NCI-H128 (cell line): ENCODE measurements at regions not wholly inside any gene's neighbourhood (a gene's known extent, or its start where the extent isn't known, plus 50 kb on each side); places are given as distances from the start of the nearest gene placed in this dataset.
A peak's percentile ranks its signal among the peaks of the same experiment; 100 is the strongest.
"Not testable (repeated sequence)": the region's sequence is repeated elsewhere in the genome, so short reads cannot be mapped to it uniquely, and the experiment has no call there.

ENCODE experiments used
- DNase-seq: peaks from one replicate; lab custom pipeline; 2025; ENCODE audit not compliant: unreplicated experiment; lab: John Stamatoyannopoulos, UW

DNA sequence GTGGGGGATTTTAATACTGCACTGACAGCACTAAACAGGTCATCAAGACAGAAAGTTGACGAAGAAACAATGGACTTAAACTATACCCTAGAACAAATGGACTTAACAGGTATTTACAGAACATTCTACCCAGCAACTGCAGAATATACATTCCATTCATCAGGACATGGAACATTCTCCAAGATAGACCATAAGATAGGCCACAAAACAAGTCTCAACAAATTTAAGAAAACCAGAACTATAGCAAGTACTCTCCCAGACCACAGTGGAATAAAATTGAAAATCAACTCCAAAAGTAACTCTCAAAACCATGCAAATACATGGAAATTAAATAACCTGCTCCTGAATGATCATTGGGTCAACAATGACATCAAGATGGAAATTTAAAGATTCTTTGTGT lies 218.3 kb downstream of the SYK start:
- DNase-seq: not testable (repeated sequence)

DNA sequence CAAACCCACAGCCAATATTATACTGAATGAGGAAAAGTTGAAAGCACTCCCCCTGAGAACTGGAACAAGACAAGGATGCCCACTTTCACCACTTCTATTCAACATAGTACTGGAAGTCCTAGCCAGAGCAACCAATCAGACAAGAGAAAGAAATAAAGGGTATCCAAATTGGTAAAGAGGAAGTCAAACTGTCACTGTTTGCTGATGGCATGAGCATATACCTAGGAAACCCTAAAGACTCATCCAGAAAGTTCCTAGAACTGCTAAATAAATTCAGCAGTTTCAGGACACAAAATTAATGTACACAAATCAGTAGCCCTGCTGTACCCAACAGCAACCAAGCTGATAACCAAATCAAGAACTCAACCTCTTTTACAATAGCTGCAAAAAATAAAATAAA lies 220.0 kb downstream of the SYK start:
- DNase-seq: not testable (repeated sequence)

DNA sequence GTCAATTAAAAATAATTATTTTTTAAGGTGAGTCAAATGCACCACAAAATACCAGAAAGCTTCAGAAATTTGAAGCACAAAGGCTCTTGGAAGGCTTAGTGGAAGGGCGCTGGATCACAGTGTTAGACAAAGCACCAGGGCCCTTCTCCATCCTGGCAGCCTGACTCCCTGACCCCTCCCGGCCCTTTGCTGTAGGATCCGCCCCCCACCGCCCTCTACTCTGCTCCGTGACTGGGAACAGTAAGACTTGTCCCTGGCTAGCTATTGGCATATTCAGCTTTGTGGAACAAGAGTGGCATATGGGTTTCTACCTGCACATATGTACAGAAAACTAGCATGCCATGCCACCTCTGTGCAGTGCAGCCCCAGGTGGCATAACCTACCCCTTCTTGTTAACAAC lies 222.1 kb downstream of the SYK start:
- DNase-seq: no peak

DNA sequence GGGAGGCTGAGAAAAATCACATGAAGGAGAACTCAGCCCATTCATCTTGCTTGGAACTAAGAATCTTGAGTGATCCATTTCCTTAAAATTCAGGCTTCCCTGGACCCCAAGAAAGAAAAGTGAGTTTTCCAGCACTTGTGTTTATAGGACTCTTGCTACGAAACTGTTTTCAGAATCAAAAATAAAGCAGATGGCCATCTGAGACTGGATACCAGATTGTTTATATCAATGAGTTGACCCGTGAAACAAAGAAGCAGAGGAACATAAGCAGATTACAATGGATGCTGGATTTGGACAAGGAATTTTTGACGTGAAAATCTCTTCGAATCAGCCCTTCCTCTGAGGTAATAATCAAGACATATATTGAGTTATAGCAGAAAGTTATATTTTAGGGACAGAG lies 223.2 kb downstream of the SYK start:
- no peak for DNase-seq

DNA sequence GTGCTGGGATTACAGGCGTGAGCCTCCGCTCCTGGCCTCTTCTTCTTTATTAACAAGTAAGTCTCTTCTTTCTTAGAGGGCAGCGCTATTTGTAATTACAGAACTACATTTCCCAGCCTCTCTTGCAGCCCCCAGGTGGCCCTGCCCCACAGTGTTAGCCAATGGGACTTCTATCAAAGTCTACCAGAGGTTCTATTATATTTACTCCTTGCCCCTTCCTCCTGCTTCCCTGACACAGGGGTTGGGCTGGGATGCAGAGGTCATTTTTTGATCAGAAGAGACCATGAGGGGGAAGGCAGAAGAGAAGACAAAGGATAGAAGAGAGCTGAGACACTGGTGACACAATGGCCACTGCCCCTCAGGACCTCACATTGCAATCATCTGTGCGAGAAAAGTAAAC lies 224.2 kb downstream of the SYK start:
- DNase-seq: no peak

DNA sequence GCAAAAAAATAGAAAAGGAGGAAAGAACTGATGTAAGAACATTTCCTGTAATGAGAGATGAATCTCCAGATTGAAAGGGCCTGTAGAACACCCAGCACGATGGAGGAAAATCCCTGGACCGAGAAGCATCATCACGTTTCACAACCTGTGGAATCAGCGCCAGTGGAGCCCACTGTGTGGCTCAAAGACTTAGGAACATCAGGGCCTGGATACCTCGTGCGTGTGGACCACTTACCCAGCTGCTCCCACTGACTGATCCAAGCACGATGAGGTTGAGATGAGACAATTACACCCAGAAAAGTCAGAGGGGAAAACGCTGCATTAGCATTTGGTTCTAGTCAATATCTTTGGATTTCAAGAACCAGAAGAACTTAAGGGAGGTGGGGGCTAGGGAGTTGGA lies 224.6 kb downstream of the SYK start:
- DNase-seq: no peak

DNA sequence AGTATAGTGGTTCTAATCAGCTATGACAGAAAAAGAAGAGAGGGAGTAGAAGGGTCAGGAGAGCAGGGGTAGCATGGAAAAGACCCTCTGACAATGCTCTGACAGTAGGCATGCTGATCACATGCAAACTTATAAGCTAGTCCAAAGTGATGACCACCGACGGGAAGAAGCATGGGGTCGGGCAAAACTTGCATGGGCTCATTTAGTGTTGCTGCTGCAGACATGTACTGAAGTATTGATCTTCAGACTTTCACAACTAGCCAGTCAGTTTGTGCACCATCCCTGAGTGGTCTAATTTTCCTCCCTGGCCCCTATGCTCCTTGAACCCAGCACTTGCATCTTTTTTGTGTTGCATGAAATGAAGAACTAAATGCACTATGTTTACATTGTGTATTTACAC lies 225.4 kb downstream of the SYK start:
- DNase-seq: no peak

DNA sequence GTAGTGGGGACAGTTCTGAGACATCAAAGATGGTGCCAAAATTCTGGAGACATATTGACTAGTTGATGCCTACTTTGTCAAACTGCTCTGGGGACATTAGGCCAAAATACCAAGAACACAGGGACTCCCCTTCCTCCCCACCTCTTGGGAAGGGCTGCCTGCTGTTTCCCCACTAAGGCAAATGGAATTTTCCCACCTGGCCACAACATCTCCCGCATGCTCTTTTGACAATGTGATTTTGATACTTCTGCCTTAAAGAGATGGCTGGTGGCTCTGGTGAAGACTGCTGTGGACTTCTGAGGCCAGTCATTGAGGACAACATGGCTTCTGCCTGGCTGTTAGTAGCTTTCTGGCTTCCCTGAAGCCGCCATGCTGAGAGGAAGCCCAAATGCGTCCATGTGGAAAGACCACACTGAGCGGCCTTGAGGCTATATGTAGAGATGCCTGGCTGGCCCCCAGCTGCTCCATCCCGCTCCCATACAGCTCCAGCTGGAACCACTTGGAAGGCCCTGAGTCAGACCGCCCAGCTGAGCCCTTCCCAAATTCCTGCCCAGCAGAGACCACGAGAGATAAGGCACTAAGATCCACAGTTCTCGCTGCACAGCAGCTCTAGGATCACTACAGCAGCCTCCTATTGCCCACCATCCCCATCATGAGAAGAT lies 226.7 kb downstream of the SYK start:
- DNase-seq: no peak

DNA sequence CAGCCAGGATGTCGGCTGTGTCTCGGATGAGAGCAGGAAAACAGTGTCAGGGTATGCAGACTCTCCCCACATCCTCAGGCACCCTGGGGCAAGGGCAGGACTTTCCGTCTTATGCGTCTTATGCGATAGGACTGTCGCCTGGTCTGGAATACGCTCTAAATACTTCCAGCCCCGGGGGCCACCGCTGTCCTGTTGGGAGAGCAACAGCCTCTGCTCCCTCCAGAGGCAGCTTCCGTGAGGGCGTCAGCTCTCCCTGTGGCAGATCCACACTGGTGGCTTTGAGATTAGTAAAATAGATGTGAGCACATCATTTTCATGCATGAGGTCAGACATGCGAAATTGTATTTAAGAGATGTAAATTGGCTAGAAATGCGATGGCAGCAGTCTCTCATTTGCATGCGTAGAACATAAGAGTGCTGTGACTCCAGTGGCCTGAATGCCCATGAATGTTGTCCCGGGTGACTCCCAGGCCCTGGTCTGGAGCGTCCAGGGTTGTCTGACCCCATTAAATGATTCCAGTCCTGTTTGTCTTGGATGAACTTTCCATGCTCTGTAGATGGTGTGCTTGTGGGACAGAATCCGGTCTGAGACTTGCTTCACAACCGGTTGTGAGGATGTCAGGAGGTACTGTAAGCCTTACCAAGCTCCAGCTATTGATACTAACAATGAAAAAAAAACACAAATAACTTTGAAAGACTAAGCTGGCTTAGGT lies 228.2 kb downstream of the SYK start:
- no peak for DNase-seq

DNA sequence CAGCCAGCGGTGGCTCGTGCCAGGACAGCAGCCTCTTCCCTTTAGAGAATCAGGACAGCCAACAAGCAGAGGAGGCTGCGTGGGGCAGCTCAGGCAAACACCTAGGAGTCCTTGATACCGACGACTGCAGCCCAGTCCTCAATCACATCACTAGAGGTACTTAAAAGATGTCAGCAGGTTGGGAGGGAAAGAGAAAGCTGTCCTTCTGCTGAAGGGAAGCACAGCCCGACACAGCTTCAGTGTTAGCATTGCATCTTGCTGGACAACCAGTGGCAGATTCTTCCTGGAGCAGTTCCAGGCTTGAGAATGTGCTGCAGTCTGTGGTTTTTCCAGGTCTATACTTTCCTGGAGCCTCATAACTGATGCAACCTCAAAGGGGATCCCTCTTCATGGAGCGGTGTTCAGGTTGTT lies 230.5 kb downstream of the SYK start:
- DNase-seq: no peak

DNA sequence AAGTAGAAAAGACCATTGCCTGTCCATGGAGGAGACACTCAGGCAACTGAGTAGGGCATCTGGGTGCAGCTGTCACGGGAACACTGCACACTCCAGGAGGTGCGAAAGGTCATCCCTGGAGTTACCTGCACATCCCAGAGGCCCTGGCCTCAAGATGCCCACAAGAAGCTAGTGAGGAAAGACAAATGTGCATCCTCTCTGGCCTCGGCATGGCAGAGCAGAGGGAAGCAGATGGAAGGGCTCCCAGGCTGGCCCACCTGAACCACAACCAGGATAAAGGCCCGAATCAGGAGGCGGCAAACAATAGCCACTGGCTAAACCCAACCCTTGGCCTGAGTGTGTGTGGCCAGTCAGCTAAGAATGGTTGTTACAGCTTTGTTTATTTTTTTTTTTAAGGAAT lies 231.7 kb downstream of the SYK start:
- DNase-seq: no peak

DNA sequence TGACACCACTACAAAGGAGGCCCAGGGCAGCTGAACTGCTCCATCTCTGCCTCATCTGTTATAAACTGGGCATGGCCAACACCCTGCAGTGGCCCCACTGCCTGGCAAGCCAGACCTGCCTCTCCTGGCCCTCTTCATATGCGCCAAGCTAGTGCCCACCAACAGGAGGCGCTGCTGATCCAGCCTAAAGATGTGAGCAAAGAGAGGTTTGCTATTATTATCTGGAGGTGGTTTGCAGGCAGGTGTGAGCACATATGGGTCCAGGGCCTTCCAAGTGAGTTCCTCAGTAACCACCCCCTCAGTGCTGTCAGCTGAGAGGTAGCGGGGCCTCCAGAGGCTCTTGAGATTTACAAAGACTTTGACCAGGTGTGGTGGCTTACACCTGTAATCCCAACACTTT lies 232.2 kb downstream of the SYK start:
- DNase-seq: no peak

DNA sequence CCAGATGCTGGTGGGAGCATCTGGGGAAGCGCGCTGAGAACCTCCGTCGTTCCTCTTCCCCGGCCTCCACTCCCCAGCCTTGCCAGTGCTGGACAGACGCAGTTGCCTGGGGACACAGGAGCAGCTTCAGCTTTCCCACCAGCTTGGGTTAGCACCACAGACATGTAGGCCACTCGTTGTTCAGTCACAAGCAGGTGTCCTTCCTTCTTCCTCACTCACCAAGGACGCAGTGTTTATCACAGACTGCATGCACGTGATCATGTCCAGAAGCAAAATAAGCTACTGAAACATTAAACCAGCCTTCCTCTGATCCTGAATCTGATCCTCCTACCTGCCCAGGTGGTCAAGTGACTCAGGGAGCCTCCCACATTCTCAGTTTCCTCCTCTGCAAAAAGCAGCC lies 232.9 kb downstream of the SYK start:
- no peak for DNase-seq

DNA sequence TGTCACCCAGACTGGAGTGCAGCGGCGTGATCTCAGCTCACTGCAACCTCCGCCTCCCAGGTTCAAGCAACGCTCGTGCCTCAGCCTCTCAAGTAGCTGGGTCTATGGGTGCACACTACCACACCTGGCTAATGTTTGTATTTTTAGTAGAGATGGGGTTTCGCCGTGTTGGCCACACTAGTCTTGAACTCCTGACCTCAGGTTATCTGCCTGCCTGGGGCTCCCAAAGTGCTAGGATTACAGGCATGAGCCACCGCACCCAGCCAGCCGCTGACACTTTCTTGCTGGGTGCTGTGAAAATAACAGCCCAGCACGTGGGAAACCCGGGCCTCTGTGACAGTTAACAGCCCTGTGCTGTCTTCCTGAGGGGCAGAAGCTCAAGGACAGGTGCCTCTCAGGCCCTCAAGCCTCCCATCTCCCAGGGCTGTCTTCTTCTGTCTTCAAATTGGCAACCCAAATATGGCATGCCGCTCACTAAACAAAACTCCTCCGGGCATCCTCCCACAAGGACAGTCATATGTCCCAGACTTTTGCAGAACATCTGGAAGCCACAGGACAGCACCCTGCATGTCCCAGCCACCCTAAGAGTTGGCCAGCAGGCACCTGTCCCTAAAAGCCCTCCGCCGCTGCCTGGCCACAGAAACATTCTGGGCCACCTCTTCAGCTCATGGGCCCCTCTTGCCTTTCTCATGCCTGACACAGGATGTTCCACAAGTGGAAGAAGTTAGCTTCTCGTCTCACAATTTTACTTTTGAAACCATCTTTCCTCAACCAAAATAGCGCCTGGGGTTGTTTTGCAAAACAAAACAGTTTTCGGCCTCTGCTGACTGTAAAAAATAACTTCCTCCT lies 233.6 kb downstream of the SYK start:
- DNase-seq: no peak

DNA sequence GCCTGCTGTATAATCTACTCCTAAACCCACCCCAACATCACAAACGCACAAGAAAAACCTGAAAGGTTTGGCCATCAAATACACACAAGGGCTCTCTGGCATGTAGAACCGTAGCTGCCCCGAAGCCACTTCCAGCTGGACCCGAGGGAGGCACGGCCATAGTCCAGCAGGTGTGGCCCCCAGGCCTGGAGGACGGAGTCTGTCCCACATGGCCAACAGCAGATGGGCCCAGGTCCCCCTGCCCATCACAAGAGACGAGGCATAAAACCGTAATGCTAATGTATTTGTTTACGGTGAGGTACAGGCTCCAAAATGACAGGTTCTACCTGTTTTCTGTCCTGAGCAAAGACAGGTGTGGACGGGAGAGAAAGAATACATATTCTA lies 234.2 kb downstream of the SYK start:
- no peak for DNase-seq

DNA sequence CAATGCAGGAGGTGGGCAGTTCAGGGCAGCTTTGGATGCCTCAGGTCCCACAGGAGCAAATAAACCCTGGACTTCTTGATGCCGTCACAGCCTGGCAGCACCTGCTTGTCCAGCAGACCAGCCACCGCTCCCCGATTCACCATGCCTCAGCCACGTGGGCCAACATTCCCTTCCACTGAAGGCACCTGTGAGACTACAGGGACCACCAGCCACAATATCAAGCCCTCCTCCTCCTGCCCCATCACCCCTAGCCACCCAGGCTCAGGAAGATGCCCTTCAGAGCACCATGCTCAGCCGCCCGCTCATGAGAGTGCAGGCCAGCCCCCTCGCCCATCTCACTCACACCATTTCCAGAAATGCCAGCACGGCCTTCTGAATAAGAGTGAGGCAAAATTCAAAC lies 234.7 kb downstream of the SYK start:
- no peak for DNase-seq

DNA sequence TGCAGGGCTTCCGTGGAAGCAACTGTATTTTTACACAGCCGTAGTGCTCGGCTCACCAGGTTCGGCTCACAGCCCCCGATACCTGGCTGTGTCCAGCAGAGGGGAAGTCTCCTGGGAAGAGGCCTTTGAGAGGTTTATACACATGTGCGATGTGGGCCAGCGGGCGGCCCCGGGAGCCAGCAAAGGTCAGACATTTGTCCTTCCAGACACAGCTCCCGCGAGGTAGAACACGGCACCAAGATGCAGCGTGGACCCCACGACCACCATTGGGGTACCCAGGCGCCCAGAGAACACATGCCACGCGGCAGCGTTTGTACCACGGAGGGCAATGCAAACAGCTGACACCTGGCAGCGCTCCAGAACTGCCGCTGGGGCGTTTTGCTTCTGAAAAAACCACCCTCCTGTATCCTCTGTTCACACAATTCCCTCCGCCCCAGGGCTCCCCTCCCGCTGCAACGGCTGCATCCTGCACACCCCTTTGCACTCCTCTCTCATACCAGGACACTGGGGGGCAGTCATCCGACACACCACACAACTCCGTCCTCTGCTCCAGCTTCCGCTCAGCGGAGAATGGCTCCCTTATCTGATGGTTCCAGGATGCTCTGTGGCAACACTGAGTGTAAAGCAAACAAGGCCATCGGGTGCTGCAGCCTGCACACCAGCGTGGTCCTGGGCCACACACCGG lies 235.3 kb downstream of the SYK start:
- DNase-seq: peak; percentile 65

DNA sequence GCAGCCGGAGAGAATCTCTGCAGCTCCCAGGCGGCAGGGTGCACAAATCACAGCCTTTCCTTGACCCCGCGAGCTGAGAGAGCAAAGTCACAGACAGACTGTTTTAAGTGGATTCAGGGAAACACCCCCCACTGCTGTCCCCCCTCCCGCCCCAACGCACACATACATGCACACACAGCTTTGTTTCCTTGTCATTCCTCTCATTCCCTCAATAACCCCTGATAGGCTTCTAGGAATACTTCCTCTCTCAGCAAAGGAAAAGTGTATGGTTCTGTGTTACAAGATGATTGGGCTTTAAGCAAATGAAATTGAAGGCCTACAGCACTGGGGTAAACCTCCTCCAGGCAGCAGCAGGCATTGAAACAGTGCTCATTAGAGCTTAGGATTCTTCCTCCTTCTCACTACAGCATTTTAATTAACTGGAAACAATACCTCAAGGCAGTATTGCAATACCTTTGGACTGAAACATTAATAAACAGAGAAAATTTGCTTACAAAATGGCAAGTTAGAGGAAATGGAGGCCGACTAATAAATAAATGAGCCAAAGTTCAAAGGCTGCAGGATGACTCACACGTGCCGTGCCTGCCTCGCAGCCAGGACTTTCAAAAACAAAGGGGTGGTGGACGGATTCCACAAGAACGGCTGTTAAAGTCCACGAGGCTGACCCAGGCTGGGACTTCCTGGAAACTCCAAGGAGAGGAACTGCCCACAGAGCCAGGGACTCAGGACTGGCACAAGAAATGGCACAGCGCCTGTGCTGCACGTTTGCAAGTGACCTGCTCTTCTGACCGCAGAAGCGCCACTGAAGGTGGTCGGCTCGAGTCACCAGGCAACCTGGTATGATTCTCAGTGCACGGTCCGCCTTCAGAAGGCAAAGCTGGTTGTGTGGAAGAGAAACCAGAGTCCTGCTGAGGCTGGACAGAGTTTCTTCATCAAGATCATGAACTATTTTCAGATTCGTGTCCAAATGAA lies 236.2 kb downstream of the SYK start:
- DNase-seq: no peak

DNA sequence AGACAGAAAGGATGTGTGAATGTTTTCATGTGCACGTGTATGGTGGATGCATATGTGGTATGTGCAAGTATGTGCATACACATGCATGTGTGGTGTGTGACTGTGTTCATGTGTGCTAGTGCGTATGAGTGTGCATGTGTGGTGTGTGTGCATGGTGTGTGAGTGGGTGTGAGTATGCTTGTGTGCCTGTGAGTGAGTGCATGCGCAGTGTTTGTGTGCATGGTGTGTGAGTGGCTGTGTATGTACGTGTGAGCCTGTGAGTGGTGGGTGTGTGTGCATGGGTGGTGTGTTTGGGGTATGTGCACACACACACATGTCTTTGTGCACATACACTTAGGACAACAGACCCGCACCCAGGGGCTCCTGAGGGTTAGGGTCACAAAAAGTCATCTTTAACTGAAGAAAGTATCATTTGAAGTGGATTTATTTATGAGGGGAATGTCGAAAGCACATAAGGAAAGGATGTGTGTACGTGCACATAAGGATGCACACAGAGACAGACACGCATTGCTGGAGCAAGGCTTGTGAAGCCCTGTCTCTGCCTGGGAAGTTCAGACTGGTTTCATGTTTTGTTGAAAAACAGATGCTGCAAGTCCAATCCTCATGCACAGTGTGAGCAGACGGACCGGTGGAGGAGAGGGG lies 237.0 kb downstream of the SYK start:
- DNase-seq: no peak
